ENCODE measurements at regions not wholly inside any gene's neighbourhood (a gene's known extent, or its start where the extent isn't known, plus 50 kb on each side); places are given as distances from the start of the nearest gene placed in this dataset.

DNA sequence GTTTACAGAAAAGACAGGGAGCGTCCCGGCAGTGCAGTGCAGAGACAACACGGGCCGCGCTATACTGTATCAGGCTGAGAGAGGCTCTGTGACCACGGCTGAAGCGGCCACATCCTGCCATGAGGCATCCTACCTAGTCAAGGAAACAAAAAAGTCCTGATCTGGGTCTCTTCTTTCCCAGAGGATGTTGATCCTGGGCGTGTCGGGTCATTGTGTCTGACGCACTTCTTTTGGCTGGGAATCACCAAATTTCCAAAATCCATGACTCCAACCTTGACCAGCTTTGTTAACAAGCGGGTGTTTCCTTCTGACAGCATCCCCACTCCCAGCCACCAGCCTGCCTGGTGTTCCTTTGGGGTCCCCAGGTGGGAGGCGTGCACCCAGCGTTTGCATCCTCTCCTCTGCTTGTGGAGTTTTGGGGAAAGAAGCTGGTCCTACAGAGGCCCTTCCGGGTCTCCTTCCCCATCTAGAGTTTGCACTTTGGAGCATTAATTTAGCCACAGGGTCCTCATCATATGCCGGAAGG lies 91.4 kb upstream of the RAI14 start:
- TF ChIP-seq, protein P1, sequence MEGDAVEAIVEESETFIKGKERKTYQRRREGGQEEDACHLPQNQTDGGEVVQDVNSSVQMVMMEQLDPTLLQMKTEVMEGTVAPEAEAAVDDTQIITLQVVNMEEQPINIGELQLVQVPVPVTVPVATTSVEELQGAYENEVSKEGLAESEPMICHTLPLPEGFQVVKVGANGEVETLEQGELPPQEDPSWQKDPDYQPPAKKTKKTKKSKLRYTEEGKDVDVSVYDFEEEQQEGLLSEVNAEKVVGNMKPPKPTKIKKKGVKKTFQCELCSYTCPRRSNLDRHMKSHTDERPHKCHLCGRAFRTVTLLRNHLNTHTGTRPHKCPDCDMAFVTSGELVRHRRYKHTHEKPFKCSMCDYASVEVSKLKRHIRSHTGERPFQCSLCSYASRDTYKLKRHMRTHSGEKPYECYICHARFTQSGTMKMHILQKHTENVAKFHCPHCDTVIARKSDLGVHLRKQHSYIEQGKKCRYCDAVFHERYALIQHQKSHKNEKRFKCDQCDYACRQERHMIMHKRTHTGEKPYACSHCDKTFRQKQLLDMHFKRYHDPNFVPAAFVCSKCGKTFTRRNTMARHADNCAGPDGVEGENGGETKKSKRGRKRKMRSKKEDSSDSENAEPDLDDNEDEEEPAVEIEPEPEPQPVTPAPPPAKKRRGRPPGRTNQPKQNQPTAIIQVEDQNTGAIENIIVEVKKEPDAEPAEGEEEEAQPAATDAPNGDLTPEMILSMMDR (conservative IDR thresholded peaks at IDR 0.05; ENCODE audit: low read depth): no peak
- no peak overlapping the region for H3K27ac ChIP-seq
- POLR2A ChIA-PET (ENCODE audit: low non-redundant PET): interaction anchor here (0.6 kb wide), 1 partner anchor 21 kb away, joined by 3 read pairs; no protein-coding TSS in a partner anchor
- CTCF ChIA-PET: interaction anchor here (0.9 kb wide), 2 partner anchors 78 to 394 kb away, joined by 3 to 4 read pairs; no protein-coding TSS in a partner anchor
- DNase-seq (ENCODE audit: low spot score): no peak

DNA sequence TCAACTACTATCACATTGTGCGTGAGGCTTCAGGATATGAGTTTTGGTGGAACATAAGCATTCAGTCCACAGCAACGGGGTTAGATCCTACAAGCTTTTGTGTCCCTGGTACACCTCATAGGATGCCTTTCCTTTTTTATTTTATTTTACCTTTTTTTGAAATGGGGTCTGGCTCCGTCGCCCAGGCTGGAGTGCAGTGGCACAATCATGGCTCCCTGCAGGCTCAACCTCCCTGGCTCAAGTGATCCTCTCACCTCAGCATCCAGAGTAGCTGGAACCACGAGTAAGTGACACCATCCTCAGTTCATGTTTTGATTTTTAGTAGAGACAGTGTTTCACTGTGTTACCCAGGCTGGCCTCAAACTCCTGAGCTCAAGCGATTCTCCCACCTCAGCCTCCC lies 86.0 kb upstream of the RAI14 start:
- H3K27ac ChIP-seq: no peak overlapping the region

DNA sequence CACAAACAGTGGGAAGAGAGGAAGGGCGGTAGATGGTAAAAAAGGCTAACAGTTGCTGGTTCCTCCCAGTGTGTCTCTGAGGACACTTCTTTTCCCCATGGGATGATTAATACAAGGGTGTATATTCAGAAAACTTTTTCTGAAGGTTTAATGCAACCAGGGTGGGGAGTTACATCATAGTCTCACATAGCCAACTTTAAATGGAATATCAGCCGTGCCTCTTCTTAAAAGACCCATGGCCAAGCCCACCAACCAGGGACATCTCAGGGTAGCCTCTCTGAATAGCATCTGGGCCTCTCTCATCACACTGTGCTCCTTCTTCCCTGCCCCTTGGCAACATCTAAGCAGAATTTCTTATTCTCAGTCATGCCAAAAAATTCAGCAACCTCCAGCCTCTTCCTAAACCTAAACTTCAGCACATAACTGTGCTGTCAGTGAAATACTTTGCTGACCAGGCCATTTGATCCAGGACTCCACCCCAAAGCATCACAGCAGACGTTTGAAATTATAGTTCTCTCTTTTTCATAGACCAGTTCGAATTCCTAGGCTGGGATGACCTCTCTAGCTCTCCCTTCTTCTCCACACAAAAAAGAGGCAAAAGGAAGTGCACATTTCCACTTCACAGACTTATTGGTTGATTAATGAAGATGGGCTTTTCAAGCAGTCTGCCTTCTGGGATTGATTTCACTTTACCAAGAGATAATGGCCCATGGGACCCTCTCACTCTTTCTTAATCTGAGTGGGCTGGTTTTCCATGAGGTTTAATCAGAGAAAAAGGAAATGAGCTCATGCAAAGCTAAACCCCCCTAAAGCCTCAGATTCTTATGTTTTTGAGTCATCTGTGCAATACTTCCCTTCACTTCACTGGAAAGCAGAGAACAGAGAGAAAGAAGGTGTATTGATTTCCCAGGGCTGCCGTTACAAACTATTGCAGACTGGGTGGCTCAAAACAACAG lies 85.1 kb upstream of the RAI14 start:
- CTCF ChIA-PET: no interaction called here
- POLR2A ChIA-PET (ENCODE audit: low non-redundant PET): no interaction called here
- DNase-seq (ENCODE audit: low spot score): no peak
- H3K27ac ChIP-seq: no peak overlapping the region
- TF ChIP-seq, protein P1 (conservative IDR thresholded peaks at IDR 0.05; ENCODE audit: low read depth): no peak

More for the DNA sequence above, 86.0 kb upstream of the RAI14 start:
- ChIA-PET POLR2A (ENCODE audit: low non-redundant PET) (no interaction called here), CTCF (no interaction called here)
- TF ChIP-seq, protein P1 (conservative IDR thresholded peaks at IDR 0.05; ENCODE audit: low read depth): no peak
- no peak for DNase-seq (ENCODE audit: low spot score)

DNA sequence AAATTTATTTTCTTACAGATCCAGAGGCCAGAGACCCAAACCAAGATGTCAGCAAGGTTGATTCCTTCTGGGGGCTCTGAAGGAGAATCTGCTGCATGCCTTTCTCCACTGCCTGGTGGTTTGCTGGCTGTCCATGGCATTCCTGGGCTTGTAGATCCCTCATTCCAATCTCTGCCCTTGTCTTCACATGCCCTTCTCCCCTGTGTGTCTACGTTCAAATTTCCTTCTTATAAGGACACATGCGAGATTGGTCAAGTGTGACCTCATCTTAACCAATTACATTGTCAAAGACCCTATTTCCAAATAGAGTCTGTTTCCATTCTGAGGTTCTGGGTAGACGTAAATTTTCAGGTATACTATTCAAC lies 84.5 kb upstream of the RAI14 start:
- ChIA-PET POLR2A (ENCODE audit: low non-redundant PET) (no interaction called here), CTCF (no interaction called here)
- DNase-seq (ENCODE audit: low spot score): no peak
- TF ChIP-seq, protein P1 (conservative IDR thresholded peaks at IDR 0.05; ENCODE audit: low read depth): no peak
- H3K27ac ChIP-seq: no peak overlapping the region

DNA sequence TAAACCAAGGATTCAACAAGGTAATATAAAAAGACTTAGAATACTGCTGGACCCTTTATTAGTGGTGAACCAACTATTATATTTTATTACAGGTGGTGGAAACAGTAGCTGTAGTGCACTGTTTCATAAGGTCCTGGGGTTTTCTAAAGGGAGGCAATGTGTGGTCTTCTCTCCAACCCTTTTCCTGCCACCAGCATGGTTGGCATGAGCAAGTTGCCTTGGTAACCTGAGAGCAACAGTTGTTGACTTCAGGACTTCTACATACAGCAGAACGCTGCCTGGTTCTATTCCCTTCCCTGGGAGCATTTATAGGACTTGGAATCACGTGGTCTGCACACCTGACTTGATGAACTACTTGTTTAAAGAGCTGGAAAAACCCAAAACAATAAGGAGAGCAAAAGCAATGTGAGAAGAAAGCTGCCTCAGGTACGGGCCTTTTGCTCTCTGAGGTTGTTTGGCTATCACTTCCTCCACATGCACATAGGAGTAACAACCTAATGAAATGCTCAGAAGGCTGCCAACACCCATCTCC lies 81.1 kb upstream of the RAI14 start:
- CTCF ChIA-PET: no interaction called here
- POLR2A ChIA-PET (ENCODE audit: low non-redundant PET): no interaction called here
- no peak for DNase-seq (ENCODE audit: low spot score)
- TF ChIP-seq, protein P1 (conservative IDR thresholded peaks at IDR 0.05; ENCODE audit: low read depth): no peak
- no peak overlapping the region for H3K27ac ChIP-seq

DNA sequence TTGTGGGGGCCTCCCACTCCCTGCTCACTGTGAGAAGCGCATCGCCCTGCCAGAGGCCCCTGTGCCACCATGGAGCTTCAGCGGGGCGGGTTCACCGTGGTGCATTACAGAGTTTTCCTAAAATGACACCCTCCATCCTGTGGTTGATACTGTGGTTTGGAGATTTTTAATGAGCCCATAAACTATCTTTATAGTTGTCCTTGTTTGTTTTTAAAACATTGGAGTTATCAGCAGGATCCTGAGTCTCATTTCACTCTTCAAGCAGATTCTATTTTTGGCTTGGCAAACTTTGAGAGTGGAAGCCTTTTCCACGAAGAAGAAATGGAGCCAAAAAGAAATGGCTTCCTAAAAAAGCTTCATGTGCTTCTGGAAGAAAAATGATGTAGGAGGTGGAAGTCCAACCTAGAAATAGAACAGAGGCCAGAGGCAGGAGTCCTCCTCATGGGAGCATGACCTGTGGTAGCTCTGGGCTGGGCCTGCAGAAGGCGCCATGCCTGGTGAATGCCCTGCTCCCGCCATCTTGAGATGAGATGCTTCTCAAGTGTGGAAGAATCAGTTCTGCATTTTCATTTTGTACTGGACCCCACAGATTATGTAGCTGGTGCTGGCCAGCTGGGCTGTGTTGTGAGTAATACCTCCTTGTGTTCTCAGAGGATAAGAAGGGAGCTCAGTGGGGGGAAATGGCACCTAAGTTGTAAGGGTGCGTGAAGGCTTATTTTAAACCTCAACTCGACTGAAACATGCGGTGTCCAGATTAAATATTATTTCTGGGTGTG lies 79.0 kb upstream of the RAI14 start:
- TF ChIP-seq, protein P1 (conservative IDR thresholded peaks at IDR 0.05; ENCODE audit: low read depth): no peak
- DNase-seq (ENCODE audit: low spot score): no peak
- no peak overlapping the region for H3K27ac ChIP-seq
- POLR2A ChIA-PET (ENCODE audit: low non-redundant PET): no interaction called here
- CTCF ChIA-PET: interaction anchor here (0.5 kb wide), 1 partner anchor 309 kb away, joined by 3 read pairs; no protein-coding TSS in a partner anchor

All from RWPE1 (cell line).